Activated CD4-positive, alpha-beta T cell treated with anti-CD3 and anti-CD28 coated beads, Interleukin-2, amount 10 ng/mL, durations not matched to agents 7 days and 5 days (primary cell): ENCODE measurements at regions not wholly inside any gene's neighbourhood (a gene's known extent, or its start where the extent isn't known, plus 50 kb on each side); places are given as distances from the start of the nearest gene placed in this dataset.
"Not testable (repeated sequence)": the region's sequence is repeated elsewhere in the genome, so short reads cannot be mapped to it uniquely, and the experiment has no call there.

Experiments used
- CTCF ChIA-PET: fragments of 350-600 bp; sonication (Branson Sonifier 250); formaldehyde crosslinking; loops from one replicate; lab custom pipeline; 2021; ENCODE audit warnings: antibody characterized with exemption; lab: Charles Lee
- POLR2A ChIA-PET: fragments of 350-600 bp; sonication (Branson Sonifier 250); formaldehyde crosslinking; loops from one replicate; lab custom pipeline; 2021; ENCODE audit warnings: antibody characterized with exemption; lab: Charles Lee
- DNase-seq: peaks from one replicate; pipeline ENCODE4 v3.0.0-alpha.2; 2020
- H3K27ac Mint-ChIP-seq: one replicate; pipeline ENCODE4 v1.8.0; 2021; ENCODE audit warnings: mild to moderate bottlenecking, moderate library complexity, mixed read lengths
- H3K27me3 Mint-ChIP-seq: one replicate; pipeline ENCODE4 v1.8.0; 2021; ENCODE audit warnings: mixed read lengths
- H3K36me3 Mint-ChIP-seq: one replicate; pipeline ENCODE4 v1.8.0; 2021; ENCODE audit warnings: low read depth, mixed read lengths
- H3K4me1 Mint-ChIP-seq: one replicate; pipeline ENCODE4 v1.8.0; 2021; ENCODE audit warnings: mixed read lengths
- H3K4me3 Mint-ChIP-seq: one replicate; pipeline ENCODE4 v1.8.0; 2021; ENCODE audit warnings: mild to moderate bottlenecking, moderate library complexity, mixed read lengths
- H3K9me3 Mint-ChIP-seq: one replicate; pipeline ENCODE4 v1.8.0; 2021; ENCODE audit warnings: mixed read lengths

DNA sequence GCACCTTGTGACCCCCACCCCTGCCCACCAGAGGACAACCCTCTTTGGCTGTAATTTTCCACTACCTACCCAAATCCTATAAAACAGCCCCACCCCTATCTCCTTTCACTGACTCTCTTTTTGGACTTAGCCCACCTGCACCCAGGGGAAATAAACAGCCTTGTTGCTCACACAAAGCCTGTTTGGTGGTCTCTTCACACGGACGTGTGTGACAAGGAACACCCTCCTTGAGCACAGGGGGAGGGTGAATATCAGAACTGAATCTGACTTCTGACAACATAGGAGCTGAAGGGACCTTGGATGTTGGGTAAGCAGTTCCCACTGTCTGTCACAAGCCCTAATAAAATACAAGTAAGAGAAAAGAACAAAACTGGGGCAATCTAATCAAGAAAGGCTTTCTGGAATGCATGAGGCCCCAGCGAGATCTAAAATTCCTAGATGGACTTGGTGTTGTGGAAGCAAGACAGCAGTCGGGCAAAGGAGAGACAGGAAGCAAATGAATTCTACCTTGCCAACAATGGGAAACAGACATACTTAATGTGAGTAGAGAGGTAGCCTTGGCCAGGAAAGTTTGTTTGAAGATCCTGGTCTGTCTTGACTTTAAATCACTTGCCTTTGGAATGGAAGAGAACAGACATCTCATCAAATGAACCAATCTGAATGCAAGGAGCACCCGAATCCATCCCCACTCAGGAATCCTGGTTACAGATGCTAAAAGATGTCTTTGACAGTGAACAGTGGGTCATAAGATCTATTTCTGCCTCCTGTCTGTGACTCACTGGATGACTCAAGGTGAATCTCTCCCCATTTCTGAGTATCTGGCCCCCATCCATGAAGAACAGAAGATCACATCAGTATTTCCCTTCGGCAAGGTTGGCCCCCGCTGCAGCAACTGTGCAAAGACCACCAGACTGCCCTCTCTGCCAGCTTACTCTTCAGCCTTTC is 53.3 kb downstream of the OLFML3 start:
- H3K4me3 Mint-ChIP-seq: no peak overlapping the region
- peaks cover under 1% of the 10 kb centered on the region for H3K27me3 Mint-ChIP-seq
- no peaks in the 10 kb centered on the region for H3K9me3 Mint-ChIP-seq
- no peak overlapping the region for H3K27ac Mint-ChIP-seq
- no peaks in the 10 kb centered on the region for H3K36me3 Mint-ChIP-seq
- POLR2A ChIA-PET: no interaction called here
- DNase-seq: no peak
- CTCF ChIA-PET: no interaction called here
- no peaks in the 10 kb centered on the region for H3K4me1 Mint-ChIP-seq

- no peak for DNase-seq
- Mint-ChIP-seq H3K27ac (no peak overlapping the region), H3K4me1 (no peaks in the 10 kb centered on the region), H3K9me3 (no peaks in the 10 kb centered on the region), H3K4me3 (no peak overlapping the region), H3K27me3 (no peaks in the 10 kb centered on the region), H3K36me3 (no peaks in the 10 kb centered on the region)
- CTCF ChIA-PET: no interaction called here
- POLR2A ChIA-PET: no interaction called here
These were observed 54.0 kb downstream of the OLFML3 start for GRCh38 chr1:114033216-114033706.

GRCh38 chr1:114033961-114034360 is 54.7 kb downstream of the OLFML3 start:
- ChIA-PET POLR2A (no interaction called here), CTCF (interaction anchor here (0.8 kb wide), 1 partner anchor 30 kb away, joined by 3 read pairs; no protein-coding TSS in a partner anchor)
- no peak for DNase-seq
- no peaks in the 10 kb centered on the region for H3K4me1 Mint-ChIP-seq
- no peaks in the 10 kb centered on the region for H3K27me3 Mint-ChIP-seq
- no peak overlapping the region for H3K27ac Mint-ChIP-seq
- no peaks in the 10 kb centered on the region for H3K9me3 Mint-ChIP-seq
- no peaks in the 10 kb centered on the region for H3K36me3 Mint-ChIP-seq
- H3K4me3 Mint-ChIP-seq: no peak overlapping the region

- no peaks in the 10 kb centered on the region for H3K4me1 Mint-ChIP-seq
- no peak overlapping the region for H3K27ac Mint-ChIP-seq
- CTCF ChIA-PET: no interaction called here
- H3K36me3 Mint-ChIP-seq: no peaks in the 10 kb centered on the region
- H3K27me3 Mint-ChIP-seq: no peaks in the 10 kb centered on the region
- no peak for DNase-seq
- H3K4me3 Mint-ChIP-seq: no peak overlapping the region
- no peaks in the 10 kb centered on the region for H3K9me3 Mint-ChIP-seq
- POLR2A ChIA-PET: no interaction called here
These were observed 55.5 kb downstream of the OLFML3 start for GRCh38 chr1:114034567-114035303.

- Mint-ChIP-seq H3K27ac (no peak overlapping the region), H3K4me3 (no peak overlapping the region)
- POLR2A ChIA-PET: no interaction called here
These were observed 56.0 kb downstream of the OLFML3 start for GRCh38 chr1:114035304-114035700.

DNA sequence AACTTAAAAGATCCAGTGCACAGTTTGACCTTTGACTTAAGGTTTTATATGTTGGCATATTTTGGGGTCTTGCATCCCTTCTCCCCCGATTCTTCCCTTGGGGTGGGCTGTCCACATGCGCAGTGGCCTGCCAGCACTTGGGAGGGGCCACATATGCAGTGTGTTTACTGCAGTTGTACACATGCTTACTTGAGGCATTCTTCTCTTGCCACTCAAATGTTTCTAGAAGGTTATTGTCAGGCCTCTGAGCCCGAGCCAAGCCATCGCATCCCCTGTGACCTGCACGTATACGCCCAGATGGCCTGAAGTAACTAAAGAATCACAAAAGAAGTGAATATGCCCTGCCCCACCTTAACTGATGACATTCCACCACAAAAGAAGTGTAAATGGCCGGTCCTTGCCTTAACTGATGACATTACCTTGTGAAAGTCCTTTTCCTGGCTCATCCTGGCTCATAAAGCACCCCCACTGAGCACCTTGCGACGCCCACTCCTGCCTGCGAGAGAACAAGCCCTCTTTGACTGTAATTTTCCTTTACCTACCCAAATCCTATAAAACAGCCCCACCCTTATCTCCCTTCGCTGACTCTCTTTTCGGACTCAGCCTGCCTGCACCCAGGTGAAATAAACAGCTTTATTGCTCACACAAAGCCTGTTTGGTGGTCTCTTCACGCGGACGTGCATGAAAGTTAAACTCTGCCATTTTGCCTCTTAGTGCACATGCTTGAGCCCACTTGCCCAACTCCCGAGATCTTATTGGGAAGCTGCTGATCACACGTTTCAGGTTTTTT is 57.8 kb downstream of the OLFML3 start:
- H3K9me3 Mint-ChIP-seq, H3K4me1 Mint-ChIP-seq, H3K27ac Mint-ChIP-seq, CTCF ChIA-PET, H3K4me3 Mint-ChIP-seq, POLR2A ChIA-PET, H3K36me3 Mint-ChIP-seq, H3K27me3 Mint-ChIP-seq, DNase-seq: not testable (repeated sequence)

More at GRCh38 chr1:114035304-114035700, 56.0 kb downstream of the OLFML3 start:
- CTCF ChIA-PET: no interaction called here
- Mint-ChIP-seq H3K27me3 (no peaks in the 10 kb centered on the region), H3K4me1 (peaks cover 3% of the 10 kb centered on the region), H3K36me3 (no peaks in the 10 kb centered on the region), H3K9me3 (no peaks in the 10 kb centered on the region)
- DNase-seq: no peak

DNA sequence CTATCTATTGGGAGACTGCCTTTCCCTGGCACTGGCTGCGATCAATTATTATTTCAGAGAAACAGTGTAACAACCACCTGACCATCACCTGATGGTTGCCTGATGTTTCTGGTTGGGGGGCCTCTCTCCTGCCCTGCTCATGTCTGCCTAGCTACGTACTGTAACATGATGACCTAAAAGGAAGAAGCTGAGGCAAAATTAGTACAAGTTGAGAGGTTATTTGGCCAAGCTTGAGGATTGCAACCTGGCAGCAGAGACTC is 58.3 kb downstream of the OLFML3 start:
- Mint-ChIP-seq H3K36me3 (no peaks in the 10 kb centered on the region), H3K4me1 (peaks cover 3% of the 10 kb centered on the region), H3K9me3 (no peaks in the 10 kb centered on the region), H3K27me3 (peaks cover 5% of the 10 kb centered on the region), H3K27ac (no peak overlapping the region), H3K4me3 (no peak overlapping the region)
- POLR2A ChIA-PET: no interaction called here
- DNase-seq: no peak
- CTCF ChIA-PET: no interaction called here

GRCh38 chr1:114037962-114038816 is 58.9 kb downstream of the OLFML3 start:
- Mint-ChIP-seq H3K4me3 (no peak overlapping the region), H3K9me3 (no peaks in the 10 kb centered on the region), H3K27me3 (peaks cover 5% of the 10 kb centered on the region), H3K27ac (no peak overlapping the region), H3K36me3 (no peaks in the 10 kb centered on the region), H3K4me1 (peaks cover 3% of the 10 kb centered on the region)
- ChIA-PET CTCF (interaction anchor here (0.6 to 1.2 kb wide), 2 partner anchors 23 to 328 kb away, joined by 3 to 4 read pairs; no protein-coding TSS in a partner anchor), POLR2A (no interaction called here)
- DNase-seq: no peak
